ENCODE measurements at regions not wholly inside any gene's neighbourhood (a gene's known extent, or its start where the extent isn't known, plus 50 kb on each side); places are given as distances from the start of the nearest gene placed in this dataset.

DNA sequence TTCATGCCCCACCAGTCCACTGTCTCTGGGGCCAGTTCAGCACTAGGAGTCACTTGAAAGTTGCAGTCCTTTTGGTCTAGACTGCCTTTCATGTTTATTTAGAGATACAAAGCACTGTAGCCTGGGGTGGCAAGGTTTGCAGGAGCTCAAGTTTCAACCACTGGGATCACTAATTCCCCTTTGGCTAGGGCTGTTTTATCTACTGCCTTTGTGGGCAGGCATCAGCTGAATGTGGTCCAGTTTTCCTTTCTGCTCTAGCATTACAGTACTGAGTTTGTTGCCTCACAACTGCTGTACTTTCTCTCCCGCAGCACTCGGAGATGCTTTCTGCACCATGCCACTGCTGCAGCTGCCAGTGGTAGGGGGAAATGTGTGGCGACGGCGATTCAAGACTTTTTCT lies 222.3 kb upstream of the HDX start:
- DNase-seq: no peak
- TF ChIP-seq, protein P1, sequence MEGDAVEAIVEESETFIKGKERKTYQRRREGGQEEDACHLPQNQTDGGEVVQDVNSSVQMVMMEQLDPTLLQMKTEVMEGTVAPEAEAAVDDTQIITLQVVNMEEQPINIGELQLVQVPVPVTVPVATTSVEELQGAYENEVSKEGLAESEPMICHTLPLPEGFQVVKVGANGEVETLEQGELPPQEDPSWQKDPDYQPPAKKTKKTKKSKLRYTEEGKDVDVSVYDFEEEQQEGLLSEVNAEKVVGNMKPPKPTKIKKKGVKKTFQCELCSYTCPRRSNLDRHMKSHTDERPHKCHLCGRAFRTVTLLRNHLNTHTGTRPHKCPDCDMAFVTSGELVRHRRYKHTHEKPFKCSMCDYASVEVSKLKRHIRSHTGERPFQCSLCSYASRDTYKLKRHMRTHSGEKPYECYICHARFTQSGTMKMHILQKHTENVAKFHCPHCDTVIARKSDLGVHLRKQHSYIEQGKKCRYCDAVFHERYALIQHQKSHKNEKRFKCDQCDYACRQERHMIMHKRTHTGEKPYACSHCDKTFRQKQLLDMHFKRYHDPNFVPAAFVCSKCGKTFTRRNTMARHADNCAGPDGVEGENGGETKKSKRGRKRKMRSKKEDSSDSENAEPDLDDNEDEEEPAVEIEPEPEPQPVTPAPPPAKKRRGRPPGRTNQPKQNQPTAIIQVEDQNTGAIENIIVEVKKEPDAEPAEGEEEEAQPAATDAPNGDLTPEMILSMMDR (IDR thresholded peaks at IDR 0.05): no peak
- Histone ChIP-seq H3K27ac (no peak overlapping the region), H3K9me3 (no peaks in the 10 kb centered on the region), H3K36me3 (no peaks in the 10 kb centered on the region), H3K4me1 (no peaks in the 10 kb centered on the region), H3K27me3 (ENCODE audit: low read depth) (no peaks in the 10 kb centered on the region), H3K4me3 (no peak overlapping the region)
- intact Hi-C loops (cut with DNase I): no loop called here
- ATAC-seq: no peak

DNA sequence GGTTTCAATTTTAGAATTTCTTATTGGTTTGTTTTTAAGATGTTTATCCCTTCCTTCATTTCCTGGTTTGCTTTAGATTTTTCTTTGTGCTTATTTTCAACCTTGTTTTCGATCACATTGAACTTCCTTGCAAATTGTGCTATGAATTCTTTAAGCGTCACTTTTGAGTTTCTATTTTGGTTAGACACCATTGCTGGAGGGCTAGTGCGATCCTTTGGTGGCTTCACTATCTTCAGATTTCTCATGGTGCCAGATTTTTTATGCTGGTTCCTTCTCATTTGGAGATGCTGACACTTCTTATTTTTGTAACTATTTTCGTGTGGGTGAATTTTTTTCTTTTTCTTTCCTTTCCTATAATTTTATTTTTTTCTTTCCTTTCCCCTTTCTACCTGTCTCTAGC lies 227.2 kb upstream of the HDX start:
- no peak for ATAC-seq
- intact Hi-C loops (cut with DNase I): no loop called here
- no peaks in the 10 kb centered on the region for H3K27me3 ChIP-seq (ENCODE audit: low read depth)

DNA sequence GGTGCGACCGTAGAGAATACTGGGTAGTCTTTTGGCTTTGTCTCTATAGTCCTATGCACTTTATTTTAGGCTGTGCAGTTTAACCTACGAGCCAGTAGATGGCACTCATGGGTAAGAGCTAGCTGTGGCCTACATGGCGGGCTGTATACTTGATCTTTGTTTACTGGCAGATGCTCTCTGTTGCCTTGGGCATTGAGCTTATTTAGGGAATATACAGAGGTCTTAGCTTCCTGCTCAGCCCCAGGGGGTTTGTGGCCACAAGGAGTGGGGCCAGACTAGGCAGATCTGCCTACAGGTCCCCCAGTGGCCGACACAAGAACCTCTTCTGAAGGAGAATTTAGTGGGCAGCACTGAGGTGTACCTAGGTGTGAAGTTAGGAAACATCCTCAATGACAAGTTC lies 227.6 kb upstream of the HDX start:
- TF ChIP-seq, protein P1 (IDR thresholded peaks at IDR 0.05): peak; percentile 63
- no peak overlapping the region for H3K4me3 ChIP-seq
- H3K27ac ChIP-seq: no peak overlapping the region
- H3K27me3 ChIP-seq (ENCODE audit: low read depth): no peaks in the 10 kb centered on the region
- no peaks in the 10 kb centered on the region for H3K9me3 ChIP-seq
- no peak for DNase-seq
- H3K4me1 ChIP-seq: no peaks in the 10 kb centered on the region
- peak; percentile 81 to 84 for ATAC-seq
- intact Hi-C loops (cut with DNase I): no loop called here
- H3K36me3 ChIP-seq: no peaks in the 10 kb centered on the region

More for the DNA sequence above, 227.2 kb upstream of the HDX start:
- Histone ChIP-seq H3K36me3 (no peaks in the 10 kb centered on the region), H3K4me1 (no peaks in the 10 kb centered on the region), H3K9me3 (no peaks in the 10 kb centered on the region), H3K27ac (no peak overlapping the region), H3K4me3 (no peak overlapping the region)
- no peak for DNase-seq
- TF ChIP-seq, protein P1 (IDR thresholded peaks at IDR 0.05): no peak

DNA sequence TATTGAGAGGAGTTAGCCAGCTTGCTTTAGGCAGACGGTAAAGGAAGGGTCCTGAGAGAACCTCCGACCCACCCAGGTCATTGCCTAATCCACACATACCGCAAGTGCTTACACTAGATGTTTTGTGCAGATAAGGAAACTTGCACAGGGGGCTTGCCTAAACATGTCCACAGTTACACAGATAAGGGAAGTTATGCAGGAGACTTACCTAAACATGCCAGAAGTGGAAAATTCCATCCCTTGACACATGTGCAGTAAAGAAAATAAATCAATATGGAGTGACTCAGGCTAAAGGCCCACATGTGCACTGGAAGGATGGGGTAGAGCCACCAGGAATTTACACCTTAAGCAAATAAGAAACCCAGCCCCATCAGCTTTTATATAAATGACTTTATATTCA lies 232.8 kb upstream of the HDX start:
- no peak for ATAC-seq
- TF ChIP-seq, protein P1 (IDR thresholded peaks at IDR 0.05): no peak
- H3K9me3 ChIP-seq: no peaks in the 10 kb centered on the region
- no peaks in the 10 kb centered on the region for H3K36me3 ChIP-seq
- H3K4me1 ChIP-seq: no peaks in the 10 kb centered on the region
- no peak for DNase-seq
- no peak overlapping the region for H3K4me3 ChIP-seq
- H3K27ac ChIP-seq: no peak overlapping the region
- H3K27me3 ChIP-seq (ENCODE audit: low read depth): no peaks in the 10 kb centered on the region
- intact Hi-C loops (cut with DNase I): no loop called here

DNA sequence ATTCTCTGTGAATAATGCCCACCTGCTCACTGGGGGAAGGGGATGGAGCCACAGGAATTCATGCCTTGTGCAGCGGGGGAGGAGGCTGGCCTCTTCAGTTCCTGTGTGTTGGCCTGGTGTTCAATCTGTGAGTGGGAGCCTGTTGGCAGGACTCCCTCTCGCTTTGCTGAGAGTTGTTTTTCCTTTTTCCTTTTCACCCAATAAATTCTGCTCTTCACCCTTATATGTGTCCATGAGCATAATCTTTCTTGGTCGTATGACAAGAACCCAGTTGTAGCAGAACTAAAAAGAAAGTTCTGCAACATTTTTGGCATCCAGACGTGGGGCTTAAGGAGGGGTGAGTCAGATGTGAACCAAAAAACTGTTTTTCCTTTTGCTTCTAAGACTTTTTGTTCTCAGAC lies 235.2 kb upstream of the HDX start:
- no peaks in the 10 kb centered on the region for H3K36me3 ChIP-seq
- H3K27me3 ChIP-seq (ENCODE audit: low read depth): no peaks in the 10 kb centered on the region
- ATAC-seq (no peak), DNase-seq (no peak)
- H3K4me1 ChIP-seq: no peaks in the 10 kb centered on the region
- H3K9me3 ChIP-seq: no peaks in the 10 kb centered on the region
- no peak overlapping the region for H3K27ac ChIP-seq
- TF ChIP-seq, protein P1 (IDR thresholded peaks at IDR 0.05): no peak
- intact Hi-C loops (cut with DNase I): no loop called here
- no peak overlapping the region for H3K4me3 ChIP-seq

DNA sequence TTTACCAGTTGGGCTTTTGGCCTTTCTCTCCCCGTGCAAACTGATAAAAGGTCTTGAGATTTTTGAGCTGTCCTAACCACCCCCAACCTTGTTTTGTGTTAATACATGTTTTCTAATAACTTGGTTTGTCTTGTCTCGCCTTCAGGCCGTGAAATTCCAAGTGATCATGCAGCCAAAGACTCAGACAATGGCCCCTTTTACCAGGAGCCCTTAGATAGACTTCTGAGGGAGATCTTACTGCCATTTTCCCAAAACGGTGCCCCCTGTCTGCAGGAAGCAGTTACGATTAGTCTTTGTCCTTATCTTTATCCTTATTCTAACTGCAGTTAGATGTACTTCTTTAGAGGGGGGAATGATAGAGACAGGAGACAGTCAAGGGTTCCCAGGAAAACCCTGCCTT lies 245.3 kb upstream of the HDX start:
- Histone ChIP-seq H3K4me3 (no peak overlapping the region), H3K4me1 (no peaks in the 10 kb centered on the region), H3K9me3 (no peaks in the 10 kb centered on the region), H3K27me3 (ENCODE audit: low read depth) (no peaks in the 10 kb centered on the region), H3K27ac (no peak overlapping the region), H3K36me3 (no peaks in the 10 kb centered on the region)
- TF ChIP-seq, protein P1 (IDR thresholded peaks at IDR 0.05): no peak
- intact Hi-C loops (cut with DNase I): no loop called here
- ATAC-seq (no peak), DNase-seq (no peak)

Measured in lower lobe of right lung (tissue), 2 donors.